ENCODE measurements at regions not wholly inside any gene's neighbourhood (a gene's known extent, or its start where the extent isn't known, plus 50 kb on each side); places are given as distances from the start of the nearest gene placed in this dataset.

- 75% methylated on average over 1 of the region's 3 CpGs for WGBS (ENCODE audit: insufficient coverage)
- H3K9me3 Mint-ChIP-seq, result peaks cover 9 to 17% of the 10 kb centered on the region in 2 donors
- intact Hi-C loops (cut with micrococcal nuclease), result no loop called here
Measured at GRCh38 chr1:73804935-73805334, 393.0 kb downstream of the LRRIQ3 start.

DNA sequence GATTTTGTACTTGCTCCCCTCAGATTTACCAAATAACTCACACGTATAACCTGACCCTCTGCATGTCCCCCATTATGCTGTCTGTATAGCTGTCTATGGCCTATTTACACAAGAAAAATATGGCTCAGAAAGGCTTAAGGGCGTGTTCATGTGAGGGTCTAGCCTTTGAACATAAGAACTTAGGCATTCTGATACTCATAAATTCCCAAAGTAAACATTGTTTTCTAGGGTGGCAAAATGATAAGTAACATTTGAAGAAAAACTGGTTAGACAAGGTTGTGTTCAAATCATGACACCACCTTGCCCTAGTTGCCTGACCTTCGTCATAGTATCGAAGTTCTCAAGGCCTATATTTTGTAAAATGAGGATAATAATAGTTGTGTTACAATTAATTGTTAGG is 394.6 kb downstream of the LRRIQ3 start:
- Histone ChIP-seq H3K36me3 (ENCODE audit: control insufficient read depth, insufficient read depth, low read length) (no peaks in the 10 kb centered on the region), H3K27ac (ENCODE audit: low read length) (no peak overlapping the region), H3K4me1 (ENCODE audit: control insufficient read depth, insufficient read depth, low read length) (no peaks in the 10 kb centered on the region), H3K27me3 (ENCODE audit: control insufficient read depth, insufficient read depth, low read length) (no peaks in the 10 kb centered on the region), H3K9me3 (ENCODE audit: control insufficient read depth, insufficient read depth, low read length) (no peaks in the 10 kb centered on the region), H3K4me3 (ENCODE audit: low read length) (no peak overlapping the region)
- Mint-ChIP-seq H3K9me3 (peaks cover 12 to 14% of the 10 kb centered on the region in 2 donors), H3K4me1 (no peaks in the 10 kb centered on the region), H3K27ac (no peak overlapping the region), H3K4me3 (no peak overlapping the region), H3K36me3 (peaks cover 5% of the 10 kb centered on the region), H3K27me3 (ENCODE audit: low read depth in 2 of 2) (no peaks in the 10 kb centered on the region)
- intact Hi-C loops (cut with micrococcal nuclease), result no loop called here
- ATAC-seq (no peak), DNase-seq (no peak)
- TF ChIP-seq CTCF (IDR thresholded peaks at IDR 0.05), result no peak
- WGBS (ENCODE audit: insufficient coverage), result 73% methylated on average over 3 of the region's 4 CpGs

More at GRCh38 chr1:73804935-73805334, 393.0 kb downstream of the LRRIQ3 start:
- H3K27ac Mint-ChIP-seq, result no peak overlapping the region
- H3K27ac ChIP-seq (ENCODE audit: low read length), result no peak overlapping the region
- H3K4me1 ChIP-seq (ENCODE audit: control insufficient read depth, insufficient read depth, low read length), result no peaks in the 10 kb centered on the region
- no peak overlapping the region for H3K4me3 Mint-ChIP-seq
- H3K27me3 Mint-ChIP-seq (ENCODE audit: low read depth in 2 of 2), result no peaks in the 10 kb centered on the region
- H3K4me3 ChIP-seq (ENCODE audit: low read length), result no peak overlapping the region
- no peaks in the 10 kb centered on the region for H3K36me3 ChIP-seq (ENCODE audit: control insufficient read depth, insufficient read depth, low read length)
- no peaks in the 10 kb centered on the region for H3K4me1 Mint-ChIP-seq
- ATAC-seq (no peak), DNase-seq (no peak)
- TF ChIP-seq CTCF (IDR thresholded peaks at IDR 0.05), result no peak
- no peaks in the 10 kb centered on the region for H3K9me3 ChIP-seq (ENCODE audit: control insufficient read depth, insufficient read depth, low read length)
- H3K27me3 ChIP-seq (ENCODE audit: control insufficient read depth, insufficient read depth, low read length), result no peaks in the 10 kb centered on the region
- H3K36me3 Mint-ChIP-seq, result peaks cover 5% of the 10 kb centered on the region

GRCh38 chr1:73801912-73802429 is 396.0 kb downstream of the LRRIQ3 start:
- no peaks in the 10 kb centered on the region for H3K4me1 ChIP-seq (ENCODE audit: control insufficient read depth, insufficient read depth, low read length)
- H3K4me3 Mint-ChIP-seq, result no peak overlapping the region
- peaks cover 12 to 17% of the 10 kb centered on the region in 2 donors for H3K9me3 Mint-ChIP-seq
- no peak overlapping the region for H3K27ac ChIP-seq (ENCODE audit: low read length)
- peaks cover 5% of the 10 kb centered on the region for H3K36me3 Mint-ChIP-seq
- no peak overlapping the region for H3K4me3 ChIP-seq (ENCODE audit: low read length)
- no peak for DNase-seq
- H3K36me3 ChIP-seq (ENCODE audit: control insufficient read depth, insufficient read depth, low read length), result no peaks in the 10 kb centered on the region
- H3K4me1 Mint-ChIP-seq, result no peaks in the 10 kb centered on the region
- ATAC-seq, result no peak
- H3K9me3 ChIP-seq (ENCODE audit: control insufficient read depth, insufficient read depth, low read length), result no peaks in the 10 kb centered on the region
- TF ChIP-seq CTCF (IDR thresholded peaks at IDR 0.05), result no peak
- H3K27me3 Mint-ChIP-seq (ENCODE audit: low read depth in 2 of 2), result no peaks in the 10 kb centered on the region
- intact Hi-C loops (cut with micrococcal nuclease), result no loop called here
- WGBS (ENCODE audit: insufficient coverage), result no CpG with 5 or more reads among the region's 1 CpG
- H3K27me3 ChIP-seq (ENCODE audit: control insufficient read depth, insufficient read depth, low read length), result no peaks in the 10 kb centered on the region
- H3K27ac Mint-ChIP-seq, result no peak overlapping the region

- DNase-seq (no peak), ATAC-seq (no peak)
- Histone ChIP-seq H3K9me3 (ENCODE audit: control insufficient read depth, insufficient read depth, low read length) (no peaks in the 10 kb centered on the region), H3K27me3 (ENCODE audit: control insufficient read depth, insufficient read depth, low read length) (no peaks in the 10 kb centered on the region), H3K4me1 (ENCODE audit: control insufficient read depth, insufficient read depth, low read length) (no peaks in the 10 kb centered on the region), H3K36me3 (ENCODE audit: control insufficient read depth, insufficient read depth, low read length) (no peaks in the 10 kb centered on the region), H3K4me3 (ENCODE audit: low read length) (no peak overlapping the region), H3K27ac (ENCODE audit: low read length) (no peak overlapping the region)
- no peaks in the 10 kb centered on the region for H3K27me3 Mint-ChIP-seq (ENCODE audit: low read depth in 2 of 2)
- WGBS (ENCODE audit: insufficient coverage), result no CpG with 5 or more reads among the region's 2 CpGs
- H3K36me3 Mint-ChIP-seq, result peaks cover 5% of the 10 kb centered on the region
- H3K27ac Mint-ChIP-seq, result no peak overlapping the region
- no peak overlapping the region for H3K4me3 Mint-ChIP-seq
- peaks cover 14 to 16% of the 10 kb centered on the region in 2 donors for H3K9me3 Mint-ChIP-seq
- no peaks in the 10 kb centered on the region for H3K4me1 Mint-ChIP-seq
- intact Hi-C loops (cut with micrococcal nuclease), result no loop called here
- TF ChIP-seq CTCF (IDR thresholded peaks at IDR 0.05), result no peak
Measured at GRCh38 chr1:73800376-73800775, 397.6 kb downstream of the LRRIQ3 start.

Data from natural killer cell (primary cell).